Activated CD8-positive, alpha-beta memory T cell treated with anti-CD3 and anti-CD28 coated beads for 48 hours (primary cell): ENCODE measurements at regions not wholly inside any gene's neighbourhood (a gene's known extent, or its start where the extent isn't known, plus 50 kb on each side); places are given as distances from the start of the nearest gene placed in this dataset.
"Not testable (repeated sequence)": the region's sequence is repeated elsewhere in the genome, so short reads cannot be mapped to it uniquely, and the experiment has no call there.

Source experiments
- DNase-seq, 3 experiments: peaks; one replicate each; pipeline ENCODE4 v3.0.0-alpha.2; 2020; ENCODE audit warnings: low read depth in 2 of 3, low spot score in 2 of 3

GRCh38 chr16:15307184-15307583 lies 70.9 kb downstream of the NPIPA5 start:
- not testable (repeated sequence) for DNase-seq

- DNase-seq = not testable (repeated sequence)
Measured at GRCh38 chr16:15305889-15306288, 72.2 kb downstream of the NPIPA5 start.

- DNase-seq = not testable (repeated sequence)
Measured at GRCh38 chr16:15303667-15304324, 74.3 kb downstream of the NPIPA5 start.

GRCh38 chr16:15297104-15297503 lies 81.0 kb downstream of the NPIPA5 start:
- DNase-seq = not testable (repeated sequence)

- DNase-seq = not testable (repeated sequence)
Measured at GRCh38 chr16:15274796-15275195, 103.3 kb downstream of the NPIPA5 start.

GRCh38 chr16:15273964-15274363 lies 104.1 kb downstream of the NPIPA5 start:
- DNase-seq = not testable (repeated sequence)

GRCh38 chr16:15266941-15267340 lies 111.2 kb downstream of the NPIPA5 start:
- not testable (repeated sequence) for DNase-seq

- not testable (repeated sequence) for DNase-seq
Measured at GRCh38 chr16:15262212-15262611, 115.9 kb downstream of the NPIPA5 start.

GRCh38 chr16:15247971-15248370 lies 130.1 kb downstream of the NPIPA5 start:
- DNase-seq = not testable (repeated sequence)

GRCh38 chr16:15236674-15237323 lies 141.3 kb downstream of the NPIPA5 start:
- DNase-seq = not testable (repeated sequence)

GRCh38 chr16:15235140-15235539 lies 141.1 kb upstream of the RRN3 start:
- DNase-seq = not testable (repeated sequence)

- DNase-seq = not testable (repeated sequence)
Measured at GRCh38 chr16:15234702-15235101, 140.6 kb upstream of the RRN3 start.

- not testable (repeated sequence) for DNase-seq
Measured at GRCh38 chr16:15230432-15230831, 136.4 kb upstream of the RRN3 start.

GRCh38 chr16:15229661-15230060 lies 135.6 kb upstream of the RRN3 start:
- DNase-seq = not testable (repeated sequence)

- DNase-seq = not testable (repeated sequence)
Measured at GRCh38 chr16:15224651-15225050, 130.6 kb upstream of the RRN3 start.

GRCh38 chr16:15223398-15223797 lies 129.3 kb upstream of the RRN3 start:
- DNase-seq = not testable (repeated sequence)

GRCh38 chr16:15219679-15220615 lies 125.9 kb upstream of the RRN3 start:
- DNase-seq = peak in 1 of 3 experiments; percentile 1

- not testable (repeated sequence) for DNase-seq
Measured at GRCh38 chr16:15218856-15219500, 124.9 kb upstream of the RRN3 start.

- DNase-seq = not testable (repeated sequence)
Measured at GRCh38 chr16:15207202-15207981, 113.3 kb upstream of the RRN3 start.

- not testable (repeated sequence) for DNase-seq
Measured at GRCh38 chr16:15206439-15206838, 112.4 kb upstream of the RRN3 start.
